Esophagus (tissue), 2 donors: ENCODE measurements at regions not wholly inside any gene's neighbourhood (a gene's known extent, or its start where the extent isn't known, plus 50 kb on each side); places are given as distances from the start of the nearest gene placed in this dataset.

ENCODE experiments used
- H3K27ac ChIP-seq, 2 donors: one replicate each; pipeline ENCODE4 v1.5.1; 2013; ENCODE audit warnings: low read depth in 2 of 2, mild to moderate bottlenecking in 2 of 2, inconsistent platforms in 1 of 2, low read length in 1 of 2, moderate library complexity in 1 of 2
- H3K27me3 ChIP-seq, 2 donors: one replicate each; pipeline ENCODE4 v1.6.1; 2013; ENCODE audit warnings: low read length in 2 of 2, control low read depth in 1 of 2, mild to moderate bottlenecking in 1 of 2; ENCODE audit not compliant: insufficient read depth in 2 of 2, control insufficient read depth in 1 of 2
- H3K36me3 ChIP-seq, 2 donors: one replicate each; pipeline ENCODE4 v1.6.1; 2013; ENCODE audit warnings: low read length in 1 of 2; ENCODE audit not compliant: control insufficient read depth in 2 of 2, insufficient read depth in 2 of 2
- H3K4me1 ChIP-seq, 2 donors: one replicate each; pipeline ENCODE4 v1.6.1; 2013; ENCODE audit warnings: low read length in 1 of 2; ENCODE audit not compliant: control insufficient read depth in 2 of 2, insufficient read depth in 2 of 2
- H3K4me3 ChIP-seq, 2 donors: one replicate each; pipeline ENCODE4 v1.5.1; 2013; ENCODE audit warnings: low read length in 2 of 2, mild to moderate bottlenecking in 2 of 2, low read depth in 1 of 2, moderate library complexity in 1 of 2
- H3K9me3 ChIP-seq, 2 donors: one replicate each; pipeline ENCODE4 v1.6.1; 2013; ENCODE audit warnings: mild to moderate bottlenecking in 2 of 2, low read depth in 1 of 2, low read length in 1 of 2, moderate library complexity in 1 of 2; ENCODE audit not compliant: control insufficient read depth in 2 of 2, insufficient read depth in 1 of 2
- WGBS, 2 donors: extraction: QIAGEN DNeasy Blood & Tissue Kit; methylation state at CpG; one replicate each; pipeline ENCODE4 v1.1.7; 2013; 5-methylcytosine and 5-hydroxymethylcytosine counted together
- donor health status: healthy with polysubstance abuse.
- donor health status: Bipolar disorder and iron deficiency.

DNA sequence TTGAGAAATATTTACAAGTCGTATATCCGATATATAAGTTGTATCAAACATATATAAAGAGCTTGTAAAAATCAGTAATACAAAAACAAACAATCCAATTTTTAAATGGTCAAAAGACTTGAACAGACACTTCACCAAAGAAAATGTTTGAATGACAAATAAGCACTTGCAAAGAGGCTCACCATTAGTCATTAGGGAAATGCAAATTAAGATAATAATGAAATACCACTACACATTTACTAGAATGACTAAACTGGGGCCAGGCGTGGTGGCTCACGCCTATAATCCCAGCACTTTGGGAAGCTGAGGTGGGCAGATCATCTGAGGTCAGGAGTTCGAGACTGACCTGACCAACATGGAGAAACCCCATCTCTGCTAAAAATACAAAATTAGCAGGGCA, 134.6 kb upstream of the HAND1 start:
- WGBS, 2 donors: 73 to 74% methylated on average over 5 of the region's 5 CpGs
- Histone ChIP-seq H3K9me3 (no peaks in the 10 kb centered on the region), H3K27me3 (peaks cover 0 to 10% of the 10 kb centered on the region in 2 donors), H3K36me3 (no peaks in the 10 kb centered on the region), H3K4me3 (no peak overlapping the region), H3K4me1 (peaks cover 2 to 8% of the 10 kb centered on the region in 2 donors), H3K27ac (no peak overlapping the region)

DNA sequence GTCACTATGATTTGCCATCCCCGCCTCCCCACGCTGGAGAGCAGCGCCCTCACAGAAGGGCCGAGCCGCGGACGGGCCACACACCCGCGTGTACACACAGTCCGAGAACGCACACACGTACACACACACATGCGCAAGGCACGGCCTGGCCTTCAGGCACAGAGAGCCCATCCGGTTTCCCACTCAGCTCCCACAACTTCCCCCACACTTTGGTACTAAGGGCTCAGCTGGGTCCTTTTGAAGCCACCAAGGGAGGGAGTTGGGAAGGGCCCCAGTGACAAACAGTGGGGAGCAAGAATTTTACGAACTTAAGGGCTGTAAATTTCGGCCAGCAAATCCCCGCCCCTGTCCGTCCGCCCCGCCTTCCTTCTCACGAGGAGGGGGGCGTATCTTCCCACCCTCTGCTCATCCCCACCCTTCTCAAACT, 133.3 kb upstream of the HAND1 start:
- H3K36me3 ChIP-seq: no peaks in the 10 kb centered on the region
- H3K4me3 ChIP-seq: no peak overlapping the region
- no peak overlapping the region for H3K27ac ChIP-seq
- no peaks in the 10 kb centered on the region for H3K9me3 ChIP-seq
- WGBS, 2 donors: 4% methylated on average over 23 of the region's 23 CpGs
- peaks cover 2 to 8% of the 10 kb centered on the region in 2 donors for H3K4me1 ChIP-seq
- H3K27me3 ChIP-seq: peaks cover 0 to 10% of the 10 kb centered on the region in 2 donors

DNA sequence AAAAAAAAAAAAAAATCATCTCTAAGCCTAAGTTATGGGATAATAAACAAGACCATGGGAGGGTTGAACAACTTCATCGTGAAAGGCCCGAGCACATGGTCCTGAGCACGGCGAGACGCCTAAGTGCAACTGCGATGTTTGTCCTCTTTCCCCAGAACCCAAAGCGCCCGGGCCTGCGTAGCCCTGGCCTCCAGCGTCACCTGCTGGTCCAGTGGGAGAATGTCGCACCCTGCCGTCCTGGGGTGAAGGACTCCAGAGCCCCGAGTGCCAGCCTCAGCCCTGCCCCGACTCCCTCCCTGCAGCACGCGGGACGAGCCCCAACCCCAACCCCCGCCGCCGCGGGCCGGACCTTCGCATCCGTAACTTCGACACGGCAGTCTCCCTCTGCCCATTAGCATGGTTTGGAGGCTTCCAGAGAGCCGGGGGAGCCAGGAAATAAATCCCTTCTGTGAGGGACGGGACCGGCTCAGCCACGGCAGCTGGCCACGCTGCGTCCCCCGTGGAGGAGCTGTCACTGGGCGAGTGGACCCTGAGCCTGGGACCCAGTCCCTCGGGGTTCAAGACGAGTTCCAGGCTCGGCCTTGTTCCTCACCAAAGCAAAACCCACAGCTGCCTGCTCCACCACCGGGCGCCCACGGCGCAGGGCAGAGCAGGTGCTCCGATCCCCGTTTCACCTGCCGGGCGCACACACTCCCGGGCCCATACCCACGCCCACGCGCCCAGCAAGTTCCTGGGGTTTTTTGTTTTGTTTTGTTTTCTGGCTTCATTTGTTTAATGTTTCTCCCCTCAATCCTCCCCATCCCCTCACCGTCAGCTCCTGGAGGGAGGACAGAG, 132.5 kb upstream of the HAND1 start:
- Histone ChIP-seq H3K4me1 (peaks cover 2 to 8% of the 10 kb centered on the region in 2 donors), H3K27ac (no peak overlapping the region), H3K9me3 (no peaks in the 10 kb centered on the region), H3K27me3 (peaks cover 0 to 10% of the 10 kb centered on the region in 2 donors), H3K36me3 (no peaks in the 10 kb centered on the region), H3K4me3 (peak overlapping the region; percentile 4 to 21)
- WGBS, 2 donors: 2% methylated on average over 48 to 50 of the region's 50 CpGs

DNA sequence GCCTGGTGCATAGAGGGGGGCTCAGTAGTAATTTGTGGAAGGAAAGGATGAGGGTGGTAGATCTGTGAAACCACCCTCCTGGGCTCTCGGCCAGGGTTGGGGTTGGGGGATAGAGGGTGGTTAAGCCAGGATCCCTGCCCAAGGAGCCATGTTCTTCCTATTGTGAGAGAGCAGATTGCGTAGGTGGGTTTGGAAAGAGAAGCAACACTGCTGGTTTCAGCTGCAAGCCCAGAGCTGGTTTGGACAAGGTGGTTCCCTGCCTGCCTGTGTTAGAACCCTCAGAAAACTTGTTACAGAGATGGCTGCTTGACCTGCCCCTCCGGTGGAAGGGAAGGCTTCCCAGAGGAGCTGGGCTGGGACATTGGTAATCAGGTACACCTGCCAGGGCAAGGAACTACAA, 131.2 kb upstream of the HAND1 start:
- Histone ChIP-seq H3K9me3 (no peaks in the 10 kb centered on the region), H3K4me3 (no peak overlapping the region), H3K4me1 (peaks cover 2 to 8% of the 10 kb centered on the region in 2 donors), H3K27me3 (peaks cover 0 to 10% of the 10 kb centered on the region in 2 donors), H3K27ac (no peak overlapping the region), H3K36me3 (no peaks in the 10 kb centered on the region)
- 42 to 47% methylated on average over 3 of the region's 3 CpGs for WGBS, 2 donors

DNA sequence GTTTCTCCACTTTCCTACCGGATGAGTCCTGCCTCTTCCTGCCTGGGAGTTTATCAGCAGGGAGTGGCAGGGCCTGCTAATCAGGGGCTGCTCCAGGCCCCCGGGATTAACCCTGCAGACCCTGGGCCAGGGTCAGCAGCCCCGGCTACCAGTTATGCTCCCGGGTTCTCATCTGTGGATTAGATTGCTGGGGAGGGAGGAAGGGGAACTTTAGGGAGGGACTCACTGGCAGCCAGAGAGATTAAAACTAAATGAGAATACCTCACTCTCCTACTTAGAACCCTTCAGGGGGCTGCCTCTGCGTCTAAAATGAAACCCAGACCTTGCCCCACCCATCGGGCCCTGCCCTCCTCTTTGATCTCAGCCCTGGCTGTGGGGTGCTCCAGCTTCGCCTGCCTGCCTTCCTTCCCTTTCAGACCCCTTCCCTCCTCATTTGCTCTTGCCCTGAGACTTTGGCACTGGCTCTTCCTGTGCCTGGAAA, 130.5 kb upstream of the HAND1 start:
- no peaks in the 10 kb centered on the region for H3K36me3 ChIP-seq
- no peak overlapping the region for H3K27ac ChIP-seq
- no peak overlapping the region for H3K4me3 ChIP-seq
- peaks cover 2 to 8% of the 10 kb centered on the region in 2 donors for H3K4me1 ChIP-seq
- peaks cover 0 to 10% of the 10 kb centered on the region in 2 donors for H3K27me3 ChIP-seq
- 43 to 44% methylated on average over 7 of the region's 7 CpGs for WGBS, 2 donors
- no peaks in the 10 kb centered on the region for H3K9me3 ChIP-seq

DNA sequence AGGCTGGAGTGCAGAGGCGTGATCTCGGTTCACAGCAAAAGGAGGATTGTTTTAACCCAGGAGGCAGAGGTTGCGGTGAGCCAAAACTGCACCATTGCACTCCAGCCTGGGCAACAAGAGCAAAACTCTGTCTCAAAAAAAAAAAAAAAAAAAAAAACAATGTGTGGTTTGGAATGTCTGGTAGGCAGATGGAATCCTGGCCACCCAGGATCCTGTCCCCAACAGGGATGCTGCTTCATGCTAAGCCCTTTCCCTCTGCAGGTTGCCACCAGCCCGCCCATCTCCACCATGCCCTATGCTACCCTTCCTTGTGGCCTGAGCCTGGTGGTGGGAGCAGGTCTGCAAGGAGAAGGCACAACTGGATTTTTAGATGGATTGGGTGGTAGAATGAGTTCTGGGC, 129.7 kb upstream of the HAND1 start:
- H3K36me3 ChIP-seq: no peaks in the 10 kb centered on the region
- H3K27me3 ChIP-seq: peaks cover 0 to 10% of the 10 kb centered on the region in 2 donors
- H3K4me3 ChIP-seq: no peak overlapping the region
- no peaks in the 10 kb centered on the region for H3K9me3 ChIP-seq
- 87 to 92% methylated on average over 4 of the region's 4 CpGs for whole genome bisulfite sequencing, 2 donors
- no peak overlapping the region for H3K27ac ChIP-seq
- peaks cover 2 to 8% of the 10 kb centered on the region in 2 donors for H3K4me1 ChIP-seq

DNA sequence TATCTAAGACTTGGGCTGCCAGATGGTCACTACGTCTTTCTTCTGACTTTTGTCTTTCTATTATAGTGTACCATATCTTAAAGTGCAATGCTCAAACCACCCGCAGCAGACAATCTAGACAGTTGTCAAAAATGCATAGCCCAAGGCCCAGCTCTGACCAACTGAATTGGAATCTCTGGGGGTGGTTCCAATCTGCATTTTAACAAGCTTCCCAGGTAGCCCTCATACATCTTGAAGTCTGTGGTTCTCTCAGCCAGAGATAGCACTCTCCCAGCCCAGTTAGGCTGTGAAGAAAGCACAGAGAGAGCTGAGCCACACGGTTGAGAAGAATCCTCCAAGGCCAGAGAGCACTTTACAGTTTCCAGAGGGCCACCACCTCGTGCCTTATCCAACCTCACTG, 128.2 kb upstream of the HAND1 start:
- Histone ChIP-seq H3K36me3 (no peaks in the 10 kb centered on the region), H3K27me3 (peaks cover 0 to 4% of the 10 kb centered on the region in 2 donors), H3K4me3 (no peak overlapping the region), H3K9me3 (no peaks in the 10 kb centered on the region), H3K27ac (no peak overlapping the region), H3K4me1 (peaks cover 2 to 7% of the 10 kb centered on the region in 2 donors)
- WGBS, 2 donors: 74 to 75% methylated on average over 4 of the region's 4 CpGs

DNA sequence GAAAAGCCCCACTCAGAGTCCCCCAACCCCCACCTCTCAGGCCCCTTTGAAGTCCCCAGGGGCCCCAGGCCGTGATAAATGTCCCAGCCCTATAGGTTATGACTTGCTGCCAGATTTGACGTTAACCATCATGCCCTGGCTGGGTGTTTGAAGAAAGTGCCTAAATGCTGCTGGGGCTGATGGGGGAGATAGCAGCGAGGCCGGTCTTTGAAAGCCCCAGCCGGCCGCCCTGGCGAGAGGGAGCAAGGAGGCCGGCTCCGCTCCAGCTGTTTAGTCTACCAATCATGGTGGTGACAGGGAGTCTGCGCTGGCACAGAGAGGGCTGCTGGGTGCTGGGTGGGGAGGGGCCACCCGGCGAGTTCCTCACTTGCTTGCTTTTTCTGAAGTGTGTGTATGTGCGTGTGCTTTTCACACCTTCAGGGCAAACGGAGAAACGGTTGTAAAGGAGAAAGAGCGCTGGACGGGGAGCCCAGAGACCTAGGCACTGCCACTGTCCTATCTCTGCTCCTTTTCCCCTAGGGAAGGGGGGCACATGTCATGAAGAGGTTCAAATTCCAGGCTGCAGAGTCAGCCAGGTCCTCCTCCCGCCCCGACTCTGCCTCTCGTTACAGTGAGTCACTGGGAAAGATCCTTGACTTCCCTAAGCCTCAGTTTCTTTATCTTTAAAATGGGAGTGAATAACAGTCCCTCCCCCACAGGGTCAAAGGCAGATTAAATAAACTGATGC, 126.1 kb upstream of the HAND1 start:
- H3K9me3 ChIP-seq: no peaks in the 10 kb centered on the region
- WGBS, 2 donors: 7 to 8% methylated on average over 20 of the region's 20 CpGs
- H3K4me3 ChIP-seq: no peak overlapping the region
- no peaks in the 10 kb centered on the region for H3K27me3 ChIP-seq
- H3K4me1 ChIP-seq: no peaks in the 10 kb centered on the region
- no peaks in the 10 kb centered on the region for H3K36me3 ChIP-seq
- no peak overlapping the region for H3K27ac ChIP-seq

DNA sequence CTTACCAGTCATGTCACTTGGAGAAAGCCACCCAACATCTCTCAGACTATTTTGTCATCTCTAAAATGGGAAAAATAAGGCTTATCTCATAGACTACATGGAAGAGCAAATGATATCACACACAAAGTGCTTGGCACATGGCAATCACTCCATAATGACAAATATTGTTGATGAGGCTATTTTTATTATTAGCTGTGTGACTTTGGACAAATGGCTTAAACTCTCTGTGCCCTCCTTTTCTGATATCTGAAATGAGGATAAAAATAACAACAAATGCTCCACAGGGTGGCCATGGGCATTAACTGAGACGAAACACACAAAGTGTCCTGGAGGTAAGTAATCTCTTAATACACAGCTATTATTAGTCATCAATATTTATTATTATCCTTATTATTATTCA, 125.5 kb upstream of the HAND1 start:
- Histone ChIP-seq H3K4me1 (no peaks in the 10 kb centered on the region), H3K27ac (no peak overlapping the region), H3K27me3 (no peaks in the 10 kb centered on the region), H3K9me3 (no peaks in the 10 kb centered on the region), H3K4me3 (no peak overlapping the region), H3K36me3 (no peaks in the 10 kb centered on the region)
- 26 to 52% methylated on average over 1 of the region's 1 CpG for WGBS, 2 donors
